G401 (cell line): ENCODE measurements at regions not wholly inside any gene's neighbourhood (a gene's known extent, or its start where the extent isn't known, plus 50 kb on each side); places are given as distances from the start of the nearest gene placed in this dataset.
"Not testable (repeated sequence)": the region's sequence is repeated elsewhere in the genome, so short reads cannot be mapped to it uniquely, and the experiment has no call there.

Experiments used
- DNase-seq: peaks from one replicate; pipeline ENCODE4 v3.0.0-alpha.2; 2015; ENCODE audit warnings: low spot score
- in situ Hi-C: cut with HindIII; loops from 2 replicates; pipeline ENCODE4 v1.10.0; 2016; ENCODE audit warnings: low sequenced_read_pairs, mixed read lengths

DNA sequence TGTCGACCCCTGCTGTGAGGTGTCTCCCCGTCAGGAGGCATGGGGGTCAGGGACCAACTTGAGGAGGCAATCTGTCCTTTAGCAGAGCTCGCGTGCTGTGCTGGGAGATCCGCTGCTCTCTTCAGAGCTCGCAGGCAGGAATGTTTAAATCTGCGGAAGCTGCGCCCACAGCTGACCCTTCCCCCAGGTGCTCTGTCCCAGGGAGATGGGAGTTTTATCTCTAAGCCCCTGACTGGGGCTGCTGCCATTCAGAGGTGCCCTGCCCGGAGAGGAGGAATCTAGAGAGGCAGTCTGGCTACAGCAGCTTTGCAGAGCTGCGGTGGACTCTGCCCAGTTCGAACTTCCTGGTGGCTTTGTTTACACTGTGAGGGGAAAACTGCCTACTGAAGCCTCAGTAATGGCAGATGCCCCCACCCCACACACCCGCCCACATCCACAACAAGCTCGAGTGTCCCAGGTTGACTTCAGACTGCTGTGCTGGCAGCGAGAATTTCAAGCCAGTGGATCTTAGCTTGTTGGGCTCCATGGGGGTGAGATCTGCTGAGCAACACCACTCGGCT is 133.1 kb downstream of the CENPC start:
- DNase-seq, in situ Hi-C loops: not testable (repeated sequence)

- DNase-seq, result no peak
- in situ Hi-C loops, result no loop called here
Observed at GRCh38 chr4:67403342-67403741, 142.0 kb downstream of the CENPC start.

DNA sequence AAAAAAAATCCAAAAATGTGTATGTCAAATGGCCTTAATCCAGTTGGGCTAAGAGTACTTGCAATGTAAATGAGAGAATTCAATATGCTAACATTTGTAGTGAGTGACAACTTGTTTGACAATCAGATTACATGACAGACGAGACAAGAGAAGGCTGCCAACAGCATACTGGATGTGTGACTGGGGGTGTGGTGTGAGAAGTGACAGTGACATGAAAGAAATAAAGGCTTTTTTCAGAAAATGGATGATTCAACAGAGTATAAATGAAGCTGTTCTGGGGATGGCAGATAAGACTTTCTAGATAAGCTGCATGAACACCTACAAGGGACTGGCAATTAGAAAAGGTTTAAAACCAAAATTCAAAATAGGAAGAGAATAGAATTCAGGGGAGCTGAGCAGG is 143.4 kb downstream of the CENPC start:
- in situ Hi-C loops, result no loop called here
- no peak for DNase-seq

GRCh38 chr4:67397931-67398330 is 147.4 kb downstream of the CENPC start:
- in situ Hi-C loops, result no loop called here
- no peak for DNase-seq

DNA sequence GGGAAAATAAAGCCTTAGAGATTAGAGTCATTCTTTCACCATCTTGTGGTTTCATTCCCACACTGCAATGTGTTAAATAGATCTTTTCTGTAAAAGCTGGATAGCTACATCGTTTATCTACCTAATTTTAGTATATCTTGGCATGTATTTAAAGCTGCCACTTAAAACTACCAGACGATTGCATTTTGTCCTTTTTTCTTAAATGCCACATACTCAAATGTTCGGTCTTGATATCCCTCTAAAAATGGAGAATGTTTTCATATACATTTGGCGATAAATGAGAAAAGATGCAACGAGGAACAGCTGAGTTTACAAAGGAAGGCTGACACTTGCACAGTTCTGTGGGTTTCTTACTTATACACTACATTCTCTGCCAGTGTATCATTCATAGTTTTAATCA is 148.3 kb downstream of the CENPC start:
- DNase-seq, result no peak
- in situ Hi-C loops, result no loop called here

- no peak for DNase-seq
- in situ Hi-C loops, result no loop called here
Observed at GRCh38 chr4:67396008-67396407, 149.3 kb downstream of the CENPC start.

DNA sequence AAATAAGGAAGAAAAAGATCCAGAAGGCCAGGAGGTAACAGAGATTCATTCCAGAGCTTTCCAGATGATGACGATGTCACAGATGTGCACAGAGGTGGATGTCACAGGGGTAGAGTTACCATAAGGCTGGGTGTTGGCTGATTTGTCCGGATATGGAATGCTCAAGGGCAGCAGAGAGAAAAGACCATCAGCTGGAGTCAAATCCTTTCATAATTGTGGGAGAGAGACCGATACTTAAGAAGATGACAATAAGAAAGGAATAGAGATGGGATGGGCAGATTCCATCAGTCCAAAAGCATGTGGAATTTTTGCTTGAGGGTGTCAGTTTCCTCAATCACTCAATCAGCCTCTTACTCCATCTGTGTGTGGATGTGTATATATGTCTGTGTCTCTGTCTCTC is 150.4 kb downstream of the CENPC start:
- DNase-seq, result no peak
- in situ Hi-C loops, result no loop called here

- in situ Hi-C loops, result no loop called here
- peak; percentile 40 for DNase-seq
Observed at GRCh38 chr4:67393699-67394281, 151.5 kb downstream of the CENPC start.

DNA sequence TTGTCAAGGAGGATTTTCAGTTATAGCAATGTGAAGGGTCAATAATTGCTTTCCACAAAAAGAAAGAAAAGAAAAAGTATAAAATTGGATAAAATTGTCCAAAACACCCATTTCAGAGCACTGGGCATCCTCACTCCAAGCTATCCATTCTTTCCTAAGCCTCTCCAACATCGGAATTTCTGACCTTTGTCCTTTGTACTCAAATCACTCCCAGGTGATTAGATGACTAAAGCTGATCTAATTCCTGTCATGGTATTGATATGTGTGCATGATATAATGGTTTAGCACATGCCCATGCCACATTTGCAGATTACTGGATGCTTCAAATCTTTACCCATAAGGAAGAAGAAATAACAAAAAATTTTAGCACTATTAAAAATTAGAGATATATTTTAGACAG is 152.3 kb downstream of the CENPC start:
- DNase-seq, result no peak
- in situ Hi-C loops, result no loop called here

DNA sequence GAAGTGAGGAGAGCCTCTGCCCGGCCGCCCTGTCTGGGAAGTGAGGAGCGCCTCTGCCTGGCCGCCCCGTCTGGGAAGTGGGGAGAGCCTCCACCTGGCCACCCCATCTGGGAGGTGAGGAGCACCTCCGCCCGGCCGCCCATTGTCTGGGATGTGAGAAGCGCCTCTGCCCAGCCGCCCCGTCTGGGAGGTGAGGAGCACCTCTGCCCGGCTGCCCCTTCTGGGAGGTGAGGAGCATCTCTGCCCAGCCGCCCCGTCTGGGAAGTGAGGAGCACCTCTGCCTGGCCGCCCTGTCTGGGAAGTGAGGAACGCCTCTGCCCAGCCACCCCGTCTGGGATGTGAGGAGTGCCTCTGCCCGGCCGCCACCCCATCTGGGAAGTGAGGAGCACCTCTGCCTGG is 163.9 kb downstream of the CENPC start:
- DNase-seq, in situ Hi-C loops: not testable (repeated sequence)

DNA sequence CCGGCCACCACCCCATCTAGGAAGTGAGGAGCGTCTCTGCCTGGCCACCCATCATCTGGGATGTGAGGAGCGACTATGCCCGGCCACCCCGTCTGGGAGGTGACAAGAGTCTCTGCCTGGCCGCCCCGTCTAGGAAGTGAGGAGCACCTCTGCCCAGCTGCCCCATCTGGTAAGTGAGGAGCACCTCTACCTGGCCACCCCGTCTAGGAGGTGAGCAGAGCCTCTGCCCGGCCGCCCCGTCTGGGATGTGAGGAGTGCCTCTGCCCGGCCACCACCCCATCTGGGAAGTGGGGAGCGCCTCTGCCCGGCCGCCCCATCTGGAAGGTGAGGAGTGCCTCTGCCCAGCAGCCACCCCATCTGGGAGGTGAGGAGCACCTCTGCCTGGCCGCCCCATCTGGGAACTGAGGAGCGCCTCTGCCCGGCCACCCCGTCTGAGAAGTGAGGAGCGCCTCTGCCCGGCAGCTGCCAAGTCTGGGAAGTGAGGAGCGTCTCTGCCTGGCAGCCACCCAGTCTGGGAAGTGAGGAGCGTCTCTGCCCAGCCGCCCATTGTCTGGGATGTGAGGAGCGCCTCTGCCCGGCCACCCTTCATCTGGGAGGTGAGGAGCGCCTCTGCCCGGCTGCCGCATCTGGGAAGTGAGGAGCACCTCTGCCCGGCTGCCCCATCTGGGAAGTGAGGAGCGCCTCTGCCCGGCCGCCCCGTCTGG is 164.4 kb downstream of the CENPC start:
- DNase-seq, in situ Hi-C loops: not testable (repeated sequence)

- in situ Hi-C loops, result no loop called here
- no peak for DNase-seq
Observed at GRCh38 chr4:67380154-67380553, 165.1 kb downstream of the CENPC start.

DNA sequence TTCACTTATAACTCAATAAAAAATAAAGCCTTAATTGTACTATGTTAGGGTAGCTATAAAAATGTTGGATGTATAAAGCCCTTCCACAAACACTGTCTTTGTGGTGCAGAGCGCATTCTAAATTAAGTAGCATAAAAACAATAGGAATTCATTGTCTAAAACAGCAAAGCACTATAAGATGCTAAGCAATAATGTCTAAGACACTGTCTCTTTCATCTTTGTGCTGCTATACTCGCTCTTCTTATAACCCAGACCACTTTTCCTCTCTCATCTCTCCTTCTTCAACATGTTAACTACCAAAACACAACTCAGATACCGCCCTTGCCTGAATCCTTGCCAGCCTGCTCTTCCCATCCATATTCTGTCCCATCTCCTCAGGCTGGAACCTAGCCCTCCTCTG is 170.0 kb downstream of the CENPC start:
- in situ Hi-C loops, result no loop called here
- DNase-seq, result no peak

DNA sequence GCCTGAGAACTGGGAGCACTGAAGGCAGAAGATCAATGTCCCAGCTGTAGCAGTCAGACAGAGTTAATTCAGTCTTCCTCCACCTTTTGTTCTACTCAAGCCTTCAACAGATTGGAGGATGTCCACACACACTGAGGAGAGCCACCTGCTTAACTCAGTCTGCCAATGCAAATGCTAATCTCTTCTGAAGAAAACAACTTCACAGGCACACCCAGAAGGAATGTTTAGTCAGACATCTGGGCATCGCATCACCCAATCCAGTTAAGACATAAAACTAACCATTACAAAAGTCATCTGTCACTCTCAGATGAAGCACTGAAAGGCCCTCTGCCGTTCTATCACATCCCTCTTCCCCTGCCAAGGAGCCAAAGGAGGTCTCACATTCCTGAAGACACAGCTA is 173.7 kb downstream of the CENPC start:
- in situ Hi-C loops, result no loop called here
- no peak for DNase-seq

GRCh38 chr4:67366311-67366861 is 178.9 kb downstream of the CENPC start:
- in situ Hi-C loops, result no loop called here
- DNase-seq, result no peak

- in situ Hi-C loops, result no loop called here
- DNase-seq, result no peak
Observed at GRCh38 chr4:67365661-67366245, 179.6 kb downstream of the CENPC start.

- in situ Hi-C loops, result no loop called here
- DNase-seq, result no peak
Observed at GRCh38 chr4:67355806-67356205, 189.5 kb downstream of the CENPC start.

- in situ Hi-C loops, result no loop called here
- no peak for DNase-seq
Observed at GRCh38 chr4:67346654-67347053, 198.6 kb downstream of the CENPC start.

GRCh38 chr4:67344594-67345380 is 200.5 kb downstream of the CENPC start:
- no peak for DNase-seq
- in situ Hi-C loops, result no loop called here

- in situ Hi-C loops, result no loop called here
- DNase-seq, result no peak
Observed at GRCh38 chr4:67343199-67343598, 202.1 kb downstream of the CENPC start.
